Natural killer cell (primary cell): ENCODE measurements at regions not wholly inside any gene's neighbourhood (a gene's known extent, or its start where the extent isn't known, plus 50 kb on each side); places are given as distances from the start of the nearest gene placed in this dataset.

Experiments
- ATAC-seq, 3 donors: fragments of 150-1000 bp in 2 of 3; fragments of 200-7000 bp in 1 of 3; cut with Tn5 transposase; 1 replicate in 1 of 3; 2 replicates in 2 of 3; pipeline ENCODE4 v1.10.0; 2021; ENCODE audit warnings: mild to moderate bottlenecking in 2 of 3, moderate library complexity in 2 of 3
- DNase-seq, 2 donors: peaks; one replicate each; pipeline versions ENCODE4 v3.0.0 to v3.0.0-alpha.2; 2013 to 2021; ENCODE audit warnings: mixed read lengths in 1 of 2
- H3K27ac ChIP-seq: one replicate; pipeline ENCODE4 v1.5.1; 2013; ENCODE audit warnings: mild to moderate bottlenecking, low read length
- H3K27me3 ChIP-seq: one replicate; pipeline ENCODE4 v1.6.1; 2013; ENCODE audit warnings: low read length; ENCODE audit not compliant: control insufficient read depth, insufficient read depth
- H3K36me3 ChIP-seq: one replicate; pipeline ENCODE4 v1.6.1; 2013; ENCODE audit warnings: low read length; ENCODE audit not compliant: control insufficient read depth, insufficient read depth
- H3K4me1 ChIP-seq: one replicate; pipeline ENCODE4 v1.6.1; 2013; ENCODE audit warnings: low read length; ENCODE audit not compliant: control insufficient read depth, insufficient read depth
- H3K4me3 ChIP-seq: one replicate; pipeline ENCODE4 v1.5.1; 2013; ENCODE audit warnings: low read length
- H3K9me3 ChIP-seq: one replicate; pipeline ENCODE4 v1.6.1; 2013; ENCODE audit warnings: low read length; ENCODE audit not compliant: control insufficient read depth, insufficient read depth
- H3K27ac Mint-ChIP-seq, 2 donors: one replicate each; pipeline ENCODE4 v1.8.0; 2022; ENCODE audit warnings: mild to moderate bottlenecking in 2 of 2, mixed read lengths in 2 of 2, moderate library complexity in 1 of 2
- H3K27me3 Mint-ChIP-seq, 2 donors: one replicate each; pipeline ENCODE4 v1.8.0; 2022; ENCODE audit warnings: low read depth in 2 of 2, mixed read lengths in 2 of 2
- H3K36me3 Mint-ChIP-seq: one replicate; pipeline ENCODE4 v1.8.0; 2022; ENCODE audit warnings: mixed read lengths
- H3K4me1 Mint-ChIP-seq, 2 donors: one replicate each; pipeline ENCODE4 v1.8.0; 2022; ENCODE audit warnings: mixed read lengths in 2 of 2
- H3K4me3 Mint-ChIP-seq: one replicate; pipeline ENCODE4 v1.8.0; 2022; ENCODE audit warnings: mild to moderate bottlenecking, moderate library complexity, mixed read lengths
- H3K9me3 Mint-ChIP-seq, 2 donors: one replicate each; pipeline ENCODE4 v1.8.0; 2022; ENCODE audit warnings: mixed read lengths in 2 of 2
- CTCF ChIP-seq: fragments of 200-600 bp; IDR thresholded peaks from one replicate; pipeline ENCODE4 v1.8.0; 2022; ENCODE audit warnings: antibody characterized with exemption
- WGBS: methylation state at CpG from one replicate; pipeline ENCODE4 v1.1.7; 2013; ENCODE audit warnings: missing lambda C conversion rate; ENCODE audit not compliant: insufficient coverage; 5-methylcytosine and 5-hydroxymethylcytosine counted together
- intact Hi-C: fragments of 100-400 bp; cut with micrococcal nuclease; formaldehyde crosslinking; loops from one replicate; pipeline ENCODE4 v1.14.2; 2022

DNA sequence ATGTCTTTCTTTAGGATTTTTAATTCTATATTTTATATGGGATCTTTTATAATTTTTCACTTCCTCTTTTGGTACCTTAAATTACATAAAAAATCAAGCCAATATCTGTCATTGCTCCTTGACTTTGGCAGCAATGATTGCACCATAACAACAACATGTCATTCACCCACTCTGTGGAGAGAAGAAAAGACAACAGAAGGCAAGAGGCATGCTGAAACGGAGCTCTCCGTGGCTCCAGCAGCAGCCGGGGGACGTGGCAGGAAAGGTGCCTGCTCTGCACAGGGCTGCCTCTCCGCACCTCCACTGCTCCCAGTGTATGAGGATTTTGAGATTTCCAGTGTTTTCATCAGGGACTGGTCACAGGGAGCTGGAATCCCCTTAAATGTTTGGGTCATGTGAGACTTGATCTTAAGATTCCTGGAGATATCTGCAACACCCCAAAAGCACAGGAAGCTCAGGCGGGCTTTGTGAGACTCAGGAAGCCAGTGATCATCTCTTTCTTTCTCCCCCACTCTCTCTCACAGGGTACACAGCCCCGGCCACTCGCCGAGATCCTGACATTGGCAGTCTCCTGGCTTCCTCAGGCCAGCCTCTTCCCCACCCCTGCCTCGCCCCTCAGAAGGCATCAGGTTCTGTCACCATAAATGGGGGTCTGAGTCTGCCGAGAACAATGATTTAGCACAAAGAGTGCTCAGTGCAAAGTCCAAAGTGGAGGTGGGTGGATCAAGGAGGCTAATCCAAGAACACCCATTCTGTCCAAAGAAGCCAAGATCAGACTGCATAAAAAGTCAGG is 74.6 kb downstream of the ACTL7B start:
- H3K27ac Mint-ChIP-seq = no peak overlapping the region
- Histone ChIP-seq H3K36me3 (no peaks in the 10 kb centered on the region), H3K27me3 (no peaks in the 10 kb centered on the region), H3K27ac (no peak overlapping the region), H3K9me3 (no peaks in the 10 kb centered on the region), H3K4me3 (no peak overlapping the region), H3K4me1 (peaks cover 4% of the 10 kb centered on the region)
- ATAC-seq = no peak
- intact Hi-C loops = no loop called here
- no peaks in the 10 kb centered on the region for H3K36me3 Mint-ChIP-seq
- H3K4me1 Mint-ChIP-seq = peaks cover 6 to 11% of the 10 kb centered on the region in 2 donors
- WGBS = 31% methylated on average over 11 of the region's 11 CpGs
- no peak overlapping the region for H3K4me3 Mint-ChIP-seq
- no peak for DNase-seq
- H3K9me3 Mint-ChIP-seq = no peaks in the 10 kb centered on the region
- peaks cover 8 to 19% of the 10 kb centered on the region in 2 donors for H3K27me3 Mint-ChIP-seq
- TF ChIP-seq CTCF = no peak

GRCh38 chr9:108779551-108780325 is 76.0 kb downstream of the ACTL7B start:
- TF ChIP-seq CTCF = no peak
- intact Hi-C loops = no loop called here
- no peaks in the 10 kb centered on the region for H3K9me3 ChIP-seq
- no peaks in the 10 kb centered on the region for H3K9me3 Mint-ChIP-seq
- no peak overlapping the region for H3K4me3 Mint-ChIP-seq
- no peaks in the 10 kb centered on the region for H3K27me3 ChIP-seq
- no peak overlapping the region for H3K27ac Mint-ChIP-seq
- no peak overlapping the region for H3K27ac ChIP-seq
- no peak for DNase-seq
- H3K4me1 ChIP-seq = peaks cover 4% of the 10 kb centered on the region
- 92% methylated on average over 10 of the region's 10 CpGs for WGBS
- peaks cover 8 to 19% of the 10 kb centered on the region in 2 donors for H3K27me3 Mint-ChIP-seq
- ATAC-seq = no peak
- H3K4me1 Mint-ChIP-seq = peaks cover 6 to 10% of the 10 kb centered on the region in 2 donors
- H3K4me3 ChIP-seq = no peak overlapping the region
- H3K36me3 Mint-ChIP-seq = no peaks in the 10 kb centered on the region
- no peaks in the 10 kb centered on the region for H3K36me3 ChIP-seq

- Histone ChIP-seq H3K27me3 (no peaks in the 10 kb centered on the region), H3K36me3 (no peaks in the 10 kb centered on the region), H3K27ac (no peak overlapping the region), H3K4me1 (no peaks in the 10 kb centered on the region), H3K4me3 (no peak overlapping the region), H3K9me3 (no peaks in the 10 kb centered on the region)
- ATAC-seq = no peak
- Mint-ChIP-seq H3K27me3 (peaks cover 3 to 11% of the 10 kb centered on the region in 2 donors), H3K27ac (no peak overlapping the region), H3K4me3 (no peak overlapping the region), H3K9me3 (no peaks in the 10 kb centered on the region), H3K4me1 (no peaks in the 10 kb centered on the region), H3K36me3 (no peaks in the 10 kb centered on the region)
- no peak for DNase-seq
- intact Hi-C loops = no loop called here
- 63% methylated on average over 4 of the region's 4 CpGs for WGBS
- TF ChIP-seq CTCF = no peak
These were observed 78.7 kb downstream of the ACTL7B start for GRCh38 chr9:108776920-108777639.
